B cell (primary cell): ENCODE measurements at regions not wholly inside any gene's neighbourhood (a gene's known extent, or its start where the extent isn't known, plus 50 kb on each side); places are given as distances from the start of the nearest gene placed in this dataset.

ENCODE experiments used
- ATAC-seq: fragments of 200-7000 bp; cut with Tn5 transposase; one replicate; pipeline ENCODE4 v1.10.0; 2021; ENCODE audit warnings: low read depth, mild to moderate bottlenecking, moderate number of reproducible peaks, moderate library complexity
- CTCF ChIA-PET: fragments of 350-600 bp; sonication (Branson Sonifier 250); formaldehyde crosslinking; loops from one replicate; lab custom pipeline; 2021; ENCODE audit warnings: antibody characterized with exemption, inconsistent platforms; lab: Charles Lee
- POLR2A ChIA-PET: fragments of 350-600 bp; sonication (Branson Sonifier 250); formaldehyde crosslinking; loops from one replicate; lab custom pipeline; 2021; ENCODE audit warnings: antibody characterized with exemption; lab: Charles Lee
- DNase-seq: peaks from one replicate; pipeline ENCODE4 v3.0.0; 2013
- H2AFZ ChIP-seq: 2 replicates; pipeline ENCODE4 v1.6.1; 2012; ENCODE audit warnings: mild to moderate bottlenecking, low read depth, low read length; ENCODE audit not compliant: insufficient read depth, poor library complexity, severe bottlenecking
- H3K27ac ChIP-seq, 2 donors: 1 replicate in 1 of 2; 2 replicates in 1 of 2; pipeline ENCODE4 v1.5.1; 2012 to 2013; ENCODE audit warnings: low read length in 2 of 2, mild to moderate bottlenecking in 2 of 2, moderate library complexity in 1 of 2
- H3K27me3 ChIP-seq, 4 experiments: fragments of 200-600 bp in 1 of 4; sonication (generic) in 1 of 4; replicated peaks in 1 of 4; 1 replicate in 2 of 4; 2 replicates in 2 of 4; pipeline versions ENCODE4 v1.6.1 to v1.7.0; 2013 to 2016; ENCODE audit warnings: low read length in 3 of 4, mild to moderate bottlenecking in 2 of 4, mixed read lengths in 1 of 4, moderate library complexity in 1 of 4; ENCODE audit not compliant: insufficient read depth in 4 of 4, control insufficient read depth in 3 of 4; ENCODE audit errors: control extremely low read depth in 1 of 4
- H3K36me3 ChIP-seq, 2 experiments: replicated peaks in 1 of 2; 1 replicate in 1 of 2; 2 replicates in 1 of 2; pipeline versions ENCODE4 v1.6.1 to v1.7.1; 2013; ENCODE audit warnings: low read length in 1 of 2; ENCODE audit not compliant: insufficient read depth in 2 of 2, control insufficient read depth in 1 of 2; ENCODE audit errors: control extremely low read depth in 1 of 2, extremely low read depth in 1 of 2
- H3K4me1 ChIP-seq, 2 donors: fragments of 200-600 bp in 1 of 2; sonication (generic) in 1 of 2; 1 replicate in 1 of 2; 2 replicates in 1 of 2; pipeline versions ENCODE4 v1.5.1 to v1.6.1; 2013 to 2017; ENCODE audit warnings: low read length in 2 of 2; ENCODE audit not compliant: control insufficient read depth in 2 of 2, insufficient read depth in 2 of 2
- H3K4me2 ChIP-seq: replicated peaks from 2 replicates; pipeline ENCODE3; 2012; ENCODE audit warnings: mild to moderate bottlenecking, low read depth, low read length; ENCODE audit not compliant: poor library complexity, severe bottlenecking
- H3K4me3 ChIP-seq, 5 experiments: fragments of 200-600 bp in 1 of 5; sonication (generic) in 1 of 5; 1 replicate in 3 of 5; 2 replicates in 2 of 5; pipeline versions ENCODE4 v1.5.1 to v1.7.0; 2011 to 2016; ENCODE audit warnings: low read length in 4 of 5, mild to moderate bottlenecking in 4 of 5, low read depth in 2 of 5, control low read depth in 1 of 5, moderate library complexity in 1 of 5; ENCODE audit not compliant: insufficient read depth in 1 of 5; ENCODE audit errors: control extremely low read depth in 1 of 5, extremely low read depth in 1 of 5
- H3K79me2 ChIP-seq: fragments of 200-600 bp; sonication (generic); one replicate; pipeline ENCODE4 v1.6.0; 2016; ENCODE audit warnings: low read length; ENCODE audit not compliant: control insufficient read depth, insufficient read depth
- H3K9ac ChIP-seq: fragments of 200-600 bp; sonication (generic); 2 replicates; pipeline ENCODE4 v1.6.1; 2017; ENCODE audit warnings: mild to moderate bottlenecking, low read length, moderate library complexity
- H3K9me3 ChIP-seq, 3 donors: one replicate each; pipeline versions ENCODE4 v1.6.1 to v1.7.1; 2013; ENCODE audit warnings: low read length in 2 of 3; ENCODE audit not compliant: control insufficient read depth in 2 of 3, insufficient read depth in 1 of 3; ENCODE audit errors: control extremely low read depth in 1 of 3
- H4K20me1 ChIP-seq: 2 replicates; pipeline ENCODE4 v1.6.0; 2012; ENCODE audit warnings: mild to moderate bottlenecking, low read length; ENCODE audit not compliant: insufficient read depth, control insufficient read depth, poor library complexity, severe bottlenecking
- H3K27ac Mint-ChIP-seq: one replicate; pipeline ENCODE4 v1.8.0; 2021; ENCODE audit warnings: mixed read lengths
- H3K27me3 Mint-ChIP-seq: one replicate; pipeline ENCODE4 v1.8.0; 2021; ENCODE audit warnings: mixed read lengths
- H3K4me1 Mint-ChIP-seq: one replicate; pipeline ENCODE4 v1.8.0; 2021; ENCODE audit warnings: mixed read lengths
- H3K4me3 Mint-ChIP-seq: one replicate; pipeline ENCODE4 v1.8.0; 2021; ENCODE audit warnings: mixed read lengths
- H3K9me3 Mint-ChIP-seq: one replicate; pipeline ENCODE4 v1.8.0; 2022; ENCODE audit warnings: mixed read lengths; ENCODE audit not compliant: insufficient read depth
- EZH2 ChIP-seq: IDR thresholded peaks from 2 replicates; pipeline ENCODE4 v1.6.1; 2012; ENCODE audit warnings: borderline replicate concordance, low read depth, mild to moderate bottlenecking, moderate library complexity, low read length; ENCODE audit not compliant: insufficient read depth, poor library complexity, severe bottlenecking
- WGBS: methylation state at CpG from one replicate; pipeline ENCODE4 v1.1.5; 2013; ENCODE audit warnings: missing lambda C conversion rate; ENCODE audit not compliant: insufficient coverage; 5-methylcytosine and 5-hydroxymethylcytosine counted together
- intact Hi-C: fragments of 100-400 bp; cut with micrococcal nuclease; formaldehyde crosslinking; loops from one replicate; pipeline ENCODE4 v1.10.0; 2022
- TF ChIP-seq, protein P1 (sequence below): fragments of 200-600 bp; IDR thresholded peaks from one replicate; pipeline ENCODE4 v1.8.0; 2022; ENCODE audit warnings: antibody characterized with exemption, mild to moderate bottlenecking

DNA sequence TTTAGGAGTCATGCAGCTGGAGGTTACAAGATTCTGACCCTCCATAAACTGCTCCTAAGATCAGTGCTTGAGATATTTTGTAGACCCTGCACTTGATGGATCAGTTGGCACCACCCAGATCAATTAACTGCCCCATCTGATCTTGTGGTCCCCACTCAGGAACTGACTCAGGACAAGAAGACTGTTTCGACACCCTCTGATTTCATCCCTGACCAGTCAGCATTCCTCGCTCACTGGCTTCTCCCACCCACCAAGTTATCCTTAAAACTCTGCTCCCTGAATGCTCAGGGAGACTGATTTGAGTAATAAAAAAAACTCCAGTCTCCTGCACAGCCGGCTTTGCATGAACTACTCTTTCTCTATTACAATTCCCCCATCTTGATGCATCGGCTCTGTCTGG lies 360.2 kb downstream of the GALC start:
- TF ChIP-seq EZH2 = no peak
- TF ChIP-seq, protein P1, sequence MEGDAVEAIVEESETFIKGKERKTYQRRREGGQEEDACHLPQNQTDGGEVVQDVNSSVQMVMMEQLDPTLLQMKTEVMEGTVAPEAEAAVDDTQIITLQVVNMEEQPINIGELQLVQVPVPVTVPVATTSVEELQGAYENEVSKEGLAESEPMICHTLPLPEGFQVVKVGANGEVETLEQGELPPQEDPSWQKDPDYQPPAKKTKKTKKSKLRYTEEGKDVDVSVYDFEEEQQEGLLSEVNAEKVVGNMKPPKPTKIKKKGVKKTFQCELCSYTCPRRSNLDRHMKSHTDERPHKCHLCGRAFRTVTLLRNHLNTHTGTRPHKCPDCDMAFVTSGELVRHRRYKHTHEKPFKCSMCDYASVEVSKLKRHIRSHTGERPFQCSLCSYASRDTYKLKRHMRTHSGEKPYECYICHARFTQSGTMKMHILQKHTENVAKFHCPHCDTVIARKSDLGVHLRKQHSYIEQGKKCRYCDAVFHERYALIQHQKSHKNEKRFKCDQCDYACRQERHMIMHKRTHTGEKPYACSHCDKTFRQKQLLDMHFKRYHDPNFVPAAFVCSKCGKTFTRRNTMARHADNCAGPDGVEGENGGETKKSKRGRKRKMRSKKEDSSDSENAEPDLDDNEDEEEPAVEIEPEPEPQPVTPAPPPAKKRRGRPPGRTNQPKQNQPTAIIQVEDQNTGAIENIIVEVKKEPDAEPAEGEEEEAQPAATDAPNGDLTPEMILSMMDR = no peak
- WGBS = no CpG with 5 or more reads among the region's 4 CpGs
- H3K4me3 Mint-ChIP-seq = no peak overlapping the region
- no peak overlapping the region for H2AFZ ChIP-seq
- ATAC-seq = no peak
- H3K9me3 ChIP-seq = no peaks in the 10 kb centered on the region
- H4K20me1 ChIP-seq = no peaks in the 10 kb centered on the region
- no peaks in the 10 kb centered on the region for H3K79me2 ChIP-seq
- H3K27me3 ChIP-seq = no peaks in the 10 kb centered on the region
- H3K4me2 ChIP-seq = no peak overlapping the region
- H3K9me3 Mint-ChIP-seq = no peaks in the 10 kb centered on the region
- H3K27ac Mint-ChIP-seq = no peak overlapping the region
- intact Hi-C loops = no loop called here
- no peaks in the 10 kb centered on the region for H3K36me3 ChIP-seq
- no peak overlapping the region for H3K9ac ChIP-seq
- ChIA-PET CTCF (no interaction called here), POLR2A (no interaction called here)
- DNase-seq = no peak
- H3K4me1 Mint-ChIP-seq = no peaks in the 10 kb centered on the region
- no peak overlapping the region for H3K27ac ChIP-seq
- H3K27me3 Mint-ChIP-seq = no peaks in the 10 kb centered on the region
- no peak overlapping the region for H3K4me3 ChIP-seq
- no peaks in the 10 kb centered on the region for H3K4me1 ChIP-seq

- H3K4me3 ChIP-seq = no peak overlapping the region
- 25% methylated on average over 3 of the region's 4 CpGs for WGBS
- no peak overlapping the region for H3K4me2 ChIP-seq
- H3K9me3 ChIP-seq = no peaks in the 10 kb centered on the region
- no peak overlapping the region for H3K9ac ChIP-seq
- ChIA-PET CTCF (no interaction called here), POLR2A (no interaction called here)
- no peak overlapping the region for H3K27ac ChIP-seq
- ATAC-seq (no peak), DNase-seq (no peak)
- no peaks in the 10 kb centered on the region for H3K4me1 Mint-ChIP-seq
- no peaks in the 10 kb centered on the region for H4K20me1 ChIP-seq
- no peak overlapping the region for H3K4me3 Mint-ChIP-seq
- H3K4me1 ChIP-seq = no peaks in the 10 kb centered on the region
- no peaks in the 10 kb centered on the region for H3K79me2 ChIP-seq
- H2AFZ ChIP-seq = no peak overlapping the region
- H3K27ac Mint-ChIP-seq = no peak overlapping the region
- H3K9me3 Mint-ChIP-seq = no peaks in the 10 kb centered on the region
- no peak for TF ChIP-seq EZH2
- TF ChIP-seq, protein P1 = no peak
- H3K27me3 Mint-ChIP-seq = no peaks in the 10 kb centered on the region
- H3K27me3 ChIP-seq = no peaks in the 10 kb centered on the region
- H3K36me3 ChIP-seq = no peaks in the 10 kb centered on the region
- intact Hi-C loops = no loop called here
These were observed 362.1 kb downstream of the GALC start for GRCh38 chr14:87630846-87631245.
